Limb (tissue), 2 donors: ENCODE measurements at regions not wholly inside any gene's neighbourhood (a gene's known extent, or its start where the extent isn't known, plus 50 kb on each side); places are given as distances from the start of the nearest gene placed in this dataset.
"Not testable (repeated sequence)": the region's sequence is repeated elsewhere in the genome, so short reads cannot be mapped to it uniquely, and the experiment has no call there.

ENCODE experiments used
- DNase-seq, 2 donors: peaks; one replicate each; pipeline ENCODE4 v3.0.0-alpha.2; 2016; ENCODE audit errors: extremely low spot score in 2 of 2

- DNase-seq: no peak
Measured at GRCh38 chr17:73887739-73888138, 243.5 kb upstream of the SDK2 start.

- DNase-seq: no peak
Measured at GRCh38 chr17:73888862-73889261, 244.6 kb upstream of the SDK2 start.

GRCh38 chr17:73889439-73889838, 245.2 kb upstream of the SDK2 start:
- DNase-seq: no peak

GRCh38 chr17:73890831-73891405, 246.7 kb upstream of the SDK2 start:
- no peak for DNase-seq

- no peak for DNase-seq
Measured at GRCh38 chr17:73895157-73895556, 250.9 kb upstream of the SDK2 start.

- DNase-seq: no peak
Measured at GRCh38 chr17:73896966-73897365, 252.7 kb upstream of the SDK2 start.

GRCh38 chr17:73899839-73900238, 255.6 kb upstream of the SDK2 start:
- DNase-seq: no peak

GRCh38 chr17:73900516-73900915, 256.3 kb upstream of the SDK2 start:
- no peak for DNase-seq

- DNase-seq: no peak
Measured at GRCh38 chr17:73901249-73901648, 257.0 kb upstream of the SDK2 start.

- DNase-seq: peak in 1 of 2 donors; percentile 70
Measured at GRCh38 chr17:73901661-73902415, 257.6 kb upstream of the SDK2 start.

GRCh38 chr17:73902416-73903181, 258.4 kb upstream of the SDK2 start:
- peak in 1 of 2 donors; percentile 54 for DNase-seq

- no peak for DNase-seq
Measured at GRCh38 chr17:73906896-73907870, 262.9 kb upstream of the SDK2 start.

- DNase-seq: no peak
Measured at GRCh38 chr17:73909186-73909585, 264.9 kb upstream of the SDK2 start.

- no peak for DNase-seq
Measured at GRCh38 chr17:73910206-73910605, 266.0 kb upstream of the SDK2 start.

- no peak for DNase-seq
Measured at GRCh38 chr17:73910821-73911515, 266.7 kb upstream of the SDK2 start.

GRCh38 chr17:73911726-73912372, 267.6 kb upstream of the SDK2 start:
- no peak for DNase-seq

- no peak for DNase-seq
Measured at GRCh38 chr17:73912373-73912746, 268.1 kb upstream of the SDK2 start.

- no peak for DNase-seq
Measured at GRCh38 chr17:73914536-73915274, 270.5 kb upstream of the SDK2 start.

- DNase-seq: not testable (repeated sequence)
Measured at GRCh38 chr17:73919033-73919432, 274.8 kb upstream of the SDK2 start.

- DNase-seq: no peak
Measured at GRCh38 chr17:73921306-73921705, 277.1 kb upstream of the SDK2 start.
